SJSA1 (cell line): ENCODE measurements at regions not wholly inside any gene's neighbourhood (a gene's known extent, or its start where the extent isn't known, plus 50 kb on each side); places are given as distances from the start of the nearest gene placed in this dataset.
A peak's percentile ranks its signal among the peaks of the same experiment; 100 is the strongest.

Experiments
- DNase-seq, 2 experiments: peaks; one replicate each; pipeline ENCODE4 v3.0.0-alpha.2; 2015 to 2020; ENCODE audit warnings: low spot score in 2 of 2, low read depth in 1 of 2
- H3K27ac ChIP-seq: fragments of 250-450 bp; sonication (Bioruptor Pico); 2 replicates; pipeline ENCODE4 v1.5.1; 2020; ENCODE audit warnings: mild to moderate bottlenecking, moderate library complexity
- H3K27me3 ChIP-seq: fragments of 250-450 bp; sonication (Bioruptor Pico); replicated peaks from 2 replicates; pipeline ENCODE4 v1.5.1; 2020; ENCODE audit warnings: mild to moderate bottlenecking, moderate library complexity
- H3K36me3 ChIP-seq: fragments of 250-450 bp; sonication (Bioruptor Pico); 2 replicates; pipeline ENCODE4 v1.5.1; 2020; ENCODE audit warnings: mild to moderate bottlenecking
- H3K4me1 ChIP-seq: fragments of 250-450 bp; sonication (Bioruptor Pico); replicated peaks from 2 replicates; pipeline ENCODE4 v1.6.1; 2021; ENCODE audit warnings: mild to moderate bottlenecking
- H3K4me3 ChIP-seq: fragments of 250-450 bp; sonication (Bioruptor Pico); 2 replicates; pipeline ENCODE4 v1.5.1; 2020; ENCODE audit warnings: mild to moderate bottlenecking
- H3K9me3 ChIP-seq: fragments of 250-450 bp; sonication (Bioruptor Pico); replicated peaks from 2 replicates; pipeline ENCODE4 v1.5.1; 2020; ENCODE audit warnings: mild to moderate bottlenecking

DNA sequence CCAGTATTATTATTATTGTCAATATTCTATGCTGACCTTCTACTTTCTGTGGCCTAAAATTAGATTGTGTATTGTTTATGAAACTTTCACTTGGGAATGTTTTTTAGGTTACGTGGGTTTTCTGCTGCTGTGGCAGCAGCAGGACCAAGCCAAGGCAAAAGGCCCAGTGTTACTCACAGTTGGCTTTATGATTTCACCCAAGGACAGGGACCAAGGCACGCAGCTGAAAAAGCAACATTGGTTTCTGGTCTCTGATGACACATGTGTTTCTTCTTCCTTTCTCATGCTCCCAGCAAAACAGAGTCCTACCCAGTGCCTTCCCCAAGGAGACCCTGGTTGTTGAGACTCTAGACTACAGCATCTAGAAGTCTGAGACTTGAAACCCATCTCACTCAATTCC lies 413.7 kb downstream of the SETD4 start:
- Histone ChIP-seq H3K4me3 (no peak overlapping the region), H3K27ac (no peak overlapping the region), H3K4me1 (peaks cover 13% of the 10 kb centered on the region), H3K9me3 (no peaks in the 10 kb centered on the region), H3K36me3 (no peaks in the 10 kb centered on the region), H3K27me3 (no peaks in the 10 kb centered on the region)
- DNase-seq: no peak

GRCh38 chr21:35645991-35646390 lies 414.3 kb downstream of the SETD4 start:
- DNase-seq: no peak
- Histone ChIP-seq H3K4me1 (peaks cover 13% of the 10 kb centered on the region), H3K36me3 (no peaks in the 10 kb centered on the region), H3K27me3 (no peaks in the 10 kb centered on the region), H3K27ac (no peak overlapping the region), H3K9me3 (no peaks in the 10 kb centered on the region), H3K4me3 (no peak overlapping the region)

- Histone ChIP-seq H3K4me1 (peaks cover 13% of the 10 kb centered on the region), H3K27me3 (no peaks in the 10 kb centered on the region), H3K9me3 (no peaks in the 10 kb centered on the region), H3K27ac (no peak overlapping the region), H3K36me3 (no peaks in the 10 kb centered on the region), H3K4me3 (no peak overlapping the region)
- DNase-seq: no peak
Observed at GRCh38 chr21:35644523-35644922, 415.8 kb downstream of the SETD4 start.

- Histone ChIP-seq H3K4me1 (peaks cover 6% of the 10 kb centered on the region), H3K36me3 (no peaks in the 10 kb centered on the region), H3K27me3 (no peaks in the 10 kb centered on the region), H3K27ac (no peak overlapping the region), H3K4me3 (no peak overlapping the region), H3K9me3 (no peaks in the 10 kb centered on the region)
- DNase-seq: no peak
Observed at GRCh38 chr21:35643176-35643575, 417.1 kb downstream of the SETD4 start.

GRCh38 chr21:35641271-35642016 lies 418.9 kb downstream of the SETD4 start:
- Histone ChIP-seq H3K27ac (no peak overlapping the region), H3K27me3 (no peaks in the 10 kb centered on the region), H3K36me3 (no peaks in the 10 kb centered on the region), H3K4me1 (peaks cover 10% of the 10 kb centered on the region), H3K9me3 (no peaks in the 10 kb centered on the region), H3K4me3 (no peak overlapping the region)
- no peak for DNase-seq

DNA sequence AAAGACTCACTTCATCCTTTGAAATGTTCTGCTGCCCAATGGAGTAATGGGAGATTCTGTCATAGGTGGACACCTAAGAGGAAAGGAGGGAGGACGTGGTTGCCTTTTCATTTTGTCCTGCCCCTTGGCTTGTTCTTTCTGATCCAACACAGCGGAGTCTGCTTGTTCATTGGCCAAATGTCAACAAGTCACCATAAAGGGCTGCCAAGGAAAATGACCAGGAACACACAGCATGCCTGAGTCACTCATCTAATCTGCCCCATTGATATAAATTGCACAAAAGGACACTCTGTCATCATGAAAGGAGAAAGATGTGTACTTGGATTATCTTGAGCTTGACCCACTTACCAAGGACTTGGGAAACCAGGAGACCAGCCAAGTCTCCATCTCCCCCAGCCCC lies 422.9 kb downstream of the SETD4 start:
- no peaks in the 10 kb centered on the region for H3K36me3 ChIP-seq
- DNase-seq: no peak
- H3K27me3 ChIP-seq: no peaks in the 10 kb centered on the region
- H3K27ac ChIP-seq: no peak overlapping the region
- H3K4me3 ChIP-seq: no peak overlapping the region
- peaks cover 11% of the 10 kb centered on the region; the same call in 1 of the 2 replicates for H3K4me1 ChIP-seq
- H3K9me3 ChIP-seq: no peaks in the 10 kb centered on the region

- H3K4me3 ChIP-seq: no peak overlapping the region
- no peak for DNase-seq
- no peak overlapping the region for H3K27ac ChIP-seq
- no peaks in the 10 kb centered on the region for H3K36me3 ChIP-seq
- peaks cover 11% of the 10 kb centered on the region; the same call in 1 of the 2 replicates for H3K4me1 ChIP-seq
- H3K27me3 ChIP-seq: no peaks in the 10 kb centered on the region
- no peaks in the 10 kb centered on the region for H3K9me3 ChIP-seq
Observed at GRCh38 chr21:35635994-35636393, 424.3 kb downstream of the SETD4 start.

DNA sequence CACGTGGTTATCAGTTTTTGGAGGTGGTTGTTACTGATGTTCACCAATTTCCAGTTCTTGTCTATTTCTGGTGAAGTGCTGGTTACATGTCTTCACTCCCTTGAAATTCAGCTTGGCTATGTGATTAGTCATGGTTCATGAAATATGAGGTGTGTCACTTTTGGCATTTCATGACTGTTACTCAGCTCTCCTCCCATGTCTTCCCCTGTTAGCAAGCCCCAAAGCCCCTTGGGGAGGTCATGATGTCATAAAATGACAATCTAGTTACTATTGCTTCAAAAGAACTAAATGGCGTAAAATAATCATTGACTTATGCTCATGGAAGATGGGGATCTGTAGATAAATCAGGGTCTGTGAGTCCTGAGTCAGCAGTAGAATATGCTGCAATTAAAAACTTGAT lies 425.1 kb downstream of the SETD4 start:
- Histone ChIP-seq H3K9me3 (no peaks in the 10 kb centered on the region), H3K4me3 (no peak overlapping the region), H3K36me3 (no peaks in the 10 kb centered on the region), H3K4me1 (peaks cover 11% of the 10 kb centered on the region; the same call in 1 of the 2 replicates), H3K27me3 (no peaks in the 10 kb centered on the region), H3K27ac (peak overlapping the region; percentile 25; the same call in 1 of the 2 replicates)
- no peak for DNase-seq

DNA sequence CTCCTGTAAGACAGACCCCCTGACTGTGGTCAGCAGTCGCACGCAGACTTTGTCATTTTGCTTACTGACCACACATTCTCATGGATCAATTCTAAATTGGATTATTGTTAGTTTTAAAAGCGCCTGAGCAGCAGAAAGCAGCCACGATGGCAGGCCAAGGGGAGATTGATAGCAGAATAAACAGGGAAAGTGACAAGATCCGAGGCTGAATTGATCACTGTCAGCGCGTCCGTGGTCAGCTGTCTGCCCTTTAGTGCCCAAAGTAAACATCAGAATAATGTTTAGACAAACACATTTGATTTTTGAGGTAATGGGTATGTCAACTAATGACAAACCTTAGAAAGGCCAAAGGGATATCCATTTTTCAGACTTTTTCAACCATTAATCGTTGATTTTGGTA lies 426.8 kb downstream of the SETD4 start:
- H3K27me3 ChIP-seq: no peaks in the 10 kb centered on the region
- no peaks in the 10 kb centered on the region for H3K9me3 ChIP-seq
- no peak for DNase-seq
- no peaks in the 10 kb centered on the region for H3K36me3 ChIP-seq
- H3K27ac ChIP-seq: no peak overlapping the region
- H3K4me3 ChIP-seq: no peak overlapping the region
- peaks cover 14% of the 10 kb centered on the region for H3K4me1 ChIP-seq

DNA sequence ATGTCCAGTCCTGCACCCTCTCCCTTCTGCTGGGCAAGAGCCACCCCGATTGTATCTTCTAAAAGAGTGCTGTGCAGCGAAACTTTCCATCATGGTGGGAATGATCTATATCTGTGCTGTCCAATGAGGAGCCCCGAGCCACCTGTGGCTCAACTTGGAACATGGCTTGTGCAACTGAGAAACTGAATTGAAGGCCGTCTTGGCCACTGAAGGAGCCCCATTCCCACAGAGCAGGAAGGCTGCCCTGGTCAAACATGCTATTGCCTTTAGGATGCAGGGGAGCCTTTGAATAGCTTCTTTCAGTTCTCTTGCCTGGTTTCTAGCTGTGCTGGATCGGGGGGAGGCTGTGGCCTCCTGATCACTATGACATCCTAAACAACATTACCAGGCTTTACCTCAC lies 427.6 kb downstream of the SETD4 start:
- DNase-seq: no peak
- Histone ChIP-seq H3K27ac (no peak overlapping the region), H3K4me3 (no peak overlapping the region), H3K9me3 (no peaks in the 10 kb centered on the region), H3K27me3 (no peaks in the 10 kb centered on the region), H3K36me3 (no peaks in the 10 kb centered on the region), H3K4me1 (peaks cover 19% of the 10 kb centered on the region)

GRCh38 chr21:35628316-35628715 lies 432.0 kb downstream of the SETD4 start:
- H3K27ac ChIP-seq: no peak overlapping the region
- no peak for DNase-seq

DNA sequence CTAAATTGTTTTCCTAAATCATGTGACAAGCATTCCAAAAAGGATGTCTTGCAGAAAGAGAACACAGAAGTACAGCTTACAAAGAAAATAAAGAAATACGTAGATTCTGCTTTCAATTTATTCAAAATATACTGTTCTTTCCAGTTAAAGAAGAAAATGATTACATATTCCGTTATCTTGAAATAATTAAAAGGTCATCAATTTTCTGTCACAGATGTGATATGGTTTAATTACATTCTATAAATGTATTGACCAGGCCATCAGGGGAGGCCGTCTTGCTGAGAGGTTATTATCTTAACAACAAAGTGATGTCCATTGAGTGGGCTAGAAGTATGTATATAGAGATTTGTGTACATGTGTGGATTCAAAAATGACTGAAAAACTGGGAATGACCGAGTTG lies 432.9 kb downstream of the SETD4 start:
- Histone ChIP-seq H3K4me1 (peaks cover 8% of the 10 kb centered on the region), H3K9me3 (no peaks in the 10 kb centered on the region), H3K27me3 (no peaks in the 10 kb centered on the region), H3K27ac (no peak overlapping the region), H3K4me3 (no peak overlapping the region), H3K36me3 (no peaks in the 10 kb centered on the region)
- DNase-seq: no peak

More at GRCh38 chr21:35628316-35628715, 432.0 kb downstream of the SETD4 start:
- no peaks in the 10 kb centered on the region for H3K27me3 ChIP-seq
- peaks cover 8% of the 10 kb centered on the region for H3K4me1 ChIP-seq
- H3K4me3 ChIP-seq: no peak overlapping the region
- no peaks in the 10 kb centered on the region for H3K9me3 ChIP-seq
- H3K36me3 ChIP-seq: no peaks in the 10 kb centered on the region

DNA sequence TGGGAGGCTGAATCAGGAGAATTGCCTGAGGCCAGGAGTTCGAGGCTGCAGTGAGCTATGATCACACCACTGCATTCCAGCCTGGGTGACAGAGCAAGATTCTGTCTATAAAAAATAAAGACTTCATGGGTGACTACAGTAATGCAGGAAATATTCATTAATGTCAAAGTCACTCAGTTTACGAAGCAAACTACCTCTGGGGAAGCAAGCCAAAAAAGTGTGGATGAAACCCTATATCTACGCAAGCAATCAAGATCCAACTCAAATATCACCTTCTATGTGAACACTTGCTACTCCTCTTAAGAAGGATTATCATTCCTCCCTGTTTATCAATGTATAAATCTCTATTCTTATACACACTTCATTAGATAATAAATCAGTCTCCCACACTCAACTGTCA lies 434.8 kb downstream of the SETD4 start:
- no peak for DNase-seq
- H3K36me3 ChIP-seq: no peaks in the 10 kb centered on the region
- H3K4me3 ChIP-seq: no peak overlapping the region
- H3K4me1 ChIP-seq: peaks cover 8% of the 10 kb centered on the region
- H3K27ac ChIP-seq: no peak overlapping the region
- H3K27me3 ChIP-seq: no peaks in the 10 kb centered on the region
- no peaks in the 10 kb centered on the region for H3K9me3 ChIP-seq

DNA sequence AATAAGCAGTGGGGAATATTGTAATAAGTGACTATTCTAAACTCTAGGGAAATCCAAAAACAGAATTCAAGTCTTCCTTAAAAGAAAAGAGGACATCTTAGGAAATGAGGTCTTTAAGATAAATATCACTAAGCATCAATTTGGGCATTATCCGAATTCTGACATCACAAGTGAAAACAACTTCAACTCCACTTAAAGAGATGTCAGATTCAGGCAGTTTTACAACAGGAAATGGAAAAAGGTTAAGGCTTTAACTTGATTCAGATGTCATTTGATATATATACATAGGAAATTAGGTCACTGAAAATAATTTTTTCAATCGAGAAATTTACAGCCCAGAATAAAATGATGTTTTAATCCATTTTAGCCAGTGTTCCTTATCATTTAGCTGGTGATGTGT lies 435.4 kb downstream of the SETD4 start:
- no peaks in the 10 kb centered on the region for H3K9me3 ChIP-seq
- H3K36me3 ChIP-seq: no peaks in the 10 kb centered on the region
- H3K4me1 ChIP-seq: peaks cover 8% of the 10 kb centered on the region
- no peak overlapping the region for H3K4me3 ChIP-seq
- DNase-seq: no peak
- H3K27ac ChIP-seq: no peak overlapping the region
- no peaks in the 10 kb centered on the region for H3K27me3 ChIP-seq

- Histone ChIP-seq H3K4me1 (peaks cover 11% of the 10 kb centered on the region), H3K4me3 (no peak overlapping the region), H3K9me3 (no peaks in the 10 kb centered on the region), H3K27ac (no peak overlapping the region), H3K36me3 (no peaks in the 10 kb centered on the region), H3K27me3 (no peaks in the 10 kb centered on the region)
- DNase-seq: no peak
Observed at GRCh38 chr21:35622612-35623011, 437.7 kb downstream of the SETD4 start.
